ENCODE measurements at regions not wholly inside any gene's neighbourhood (a gene's known extent, or its start where the extent isn't known, plus 50 kb on each side); places are given as distances from the start of the nearest gene placed in this dataset.

DNA sequence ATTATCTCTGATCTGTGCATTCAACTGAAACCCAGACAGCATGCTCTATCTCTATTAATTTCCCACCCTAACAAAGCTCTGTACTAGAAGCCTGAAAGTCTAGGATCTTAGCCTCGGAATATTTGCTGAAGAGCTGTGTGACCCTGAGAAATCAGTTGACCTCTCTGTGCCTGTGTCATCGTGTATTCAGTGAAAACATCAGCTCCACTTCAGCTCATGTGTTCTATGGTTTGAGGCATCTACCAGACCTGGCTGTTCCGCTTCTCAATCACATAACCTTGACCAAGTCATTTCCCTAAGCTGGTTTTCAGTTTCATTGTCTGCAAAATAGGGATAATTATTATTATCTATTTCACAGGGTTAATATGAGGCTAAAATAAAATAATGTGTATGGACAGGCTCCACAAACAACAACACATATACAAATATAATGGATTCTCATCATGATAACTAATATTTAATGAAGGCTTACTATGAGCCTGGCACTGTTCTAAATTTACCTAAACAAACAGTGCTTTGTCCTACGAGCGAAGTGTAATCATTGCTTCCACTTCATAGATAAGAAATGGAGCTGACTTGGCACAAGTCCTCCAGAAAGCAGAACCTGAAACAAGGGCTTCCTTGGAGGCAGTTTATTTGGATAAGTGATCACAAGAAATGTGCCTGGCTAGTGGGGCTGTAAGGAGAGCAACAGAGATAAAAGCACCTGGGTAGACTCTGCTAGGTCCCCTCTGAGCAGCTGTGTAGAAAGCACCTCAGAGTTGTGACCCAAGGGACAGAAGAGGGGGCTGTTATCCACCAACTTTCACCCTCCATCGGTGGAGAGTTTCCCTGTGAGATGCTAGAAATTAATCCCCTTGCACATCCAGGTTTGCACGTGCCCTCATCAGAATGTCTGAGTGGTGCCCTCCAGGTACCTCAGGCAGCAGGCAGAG is 356.9 kb downstream of the RAB28 start:
- DNase-seq, result no peak

- DNase-seq, result peak; percentile 51
Observed at GRCh38 chr4:13118633-13119032, 365.5 kb downstream of the RAB28 start.

DNA sequence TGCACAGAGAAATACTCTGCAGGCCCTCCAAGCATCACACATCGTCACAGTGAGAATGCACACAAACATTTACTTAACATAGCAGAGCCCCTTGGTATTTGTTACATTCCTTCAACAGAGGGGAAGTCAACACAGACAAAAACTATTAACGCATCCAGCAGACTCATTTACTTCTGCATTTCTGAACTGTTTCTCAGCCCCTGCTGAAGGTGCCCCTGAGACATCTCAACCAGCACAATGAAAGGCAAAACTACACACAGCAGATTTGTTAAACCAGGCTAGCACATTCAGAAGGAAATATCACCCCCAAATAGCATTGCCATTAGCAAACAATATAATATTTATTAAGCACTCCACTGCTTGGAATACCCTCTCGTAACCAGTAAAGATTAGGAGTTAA is 367.0 kb downstream of the RAB28 start:
- no peak for DNase-seq

GRCh38 chr4:13112030-13112429 is 372.1 kb downstream of the RAB28 start:
- DNase-seq, result no peak

DNA sequence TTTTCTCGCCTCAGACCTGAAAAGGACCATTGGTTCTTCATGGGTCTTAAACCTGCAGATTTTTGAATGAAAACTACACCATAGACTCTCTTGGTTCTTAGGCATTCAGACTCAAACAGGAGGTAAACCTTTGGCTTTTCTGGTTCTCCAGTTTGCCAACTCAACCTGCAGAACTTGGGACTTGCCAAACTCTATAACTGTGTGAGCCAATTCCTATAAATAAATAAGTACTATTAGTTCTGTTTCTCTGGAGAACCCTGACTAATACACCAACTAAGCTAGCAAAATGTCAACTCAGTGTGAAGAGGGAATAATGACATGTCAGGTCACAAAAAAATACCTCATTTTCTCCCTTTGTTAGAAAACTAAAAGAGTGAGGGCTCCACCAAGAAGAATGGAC is 374.6 kb downstream of the RAB28 start:
- no peak for DNase-seq

DNA sequence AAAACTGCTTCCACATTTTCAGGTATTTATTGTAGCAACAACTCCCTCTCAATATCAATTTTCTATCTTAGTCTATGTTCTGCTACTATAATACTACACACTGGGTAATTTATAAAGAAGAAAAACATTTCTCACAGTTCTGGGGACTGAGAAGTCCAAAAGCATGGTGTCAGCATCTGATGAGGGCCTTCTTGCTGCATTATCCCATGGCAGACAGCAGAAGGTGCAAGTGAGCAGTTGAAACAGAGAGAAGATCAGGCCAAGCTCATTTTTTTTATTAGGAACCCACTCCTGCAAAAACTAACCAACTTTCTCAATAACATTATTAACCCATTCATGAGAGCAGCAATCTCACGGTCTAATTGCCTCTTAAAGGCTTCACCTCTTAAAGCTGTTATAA is 376.0 kb downstream of the RAB28 start:
- no peak for DNase-seq

- no peak for DNase-seq
Observed at GRCh38 chr4:13103382-13104015, 380.6 kb downstream of the RAB28 start.

DNA sequence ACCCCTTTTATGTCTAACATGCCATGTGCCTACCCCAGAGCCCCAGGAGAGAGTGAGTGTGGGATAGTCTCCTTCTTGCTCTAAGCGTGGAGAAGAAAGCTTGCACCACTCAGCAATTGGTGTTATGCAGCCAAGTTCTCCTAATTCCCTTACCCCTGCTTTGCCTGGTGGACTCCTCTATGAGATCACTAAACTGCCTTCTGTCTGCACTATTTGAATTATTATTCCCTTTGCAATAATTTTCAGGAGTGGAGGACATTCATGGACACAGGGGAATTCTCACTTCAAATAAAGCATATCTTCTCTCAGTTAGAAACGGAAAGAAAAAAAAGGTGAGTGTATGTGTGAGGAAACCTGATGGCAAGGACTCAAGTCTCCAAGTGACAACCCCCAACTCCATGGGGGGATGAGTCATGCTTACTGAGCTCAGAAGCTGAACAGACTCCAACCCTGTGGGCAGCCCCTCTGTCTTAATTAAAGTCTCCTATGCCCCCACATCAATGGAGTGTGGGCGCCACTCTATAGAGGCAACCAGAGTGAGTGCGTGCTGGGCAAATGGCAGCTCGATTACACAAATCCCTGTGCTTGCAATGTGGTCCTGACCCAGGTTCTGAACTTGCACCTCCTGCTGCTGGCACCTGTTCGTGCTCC is 381.9 kb downstream of the RAB28 start:
- DNase-seq, result no peak

DNA sequence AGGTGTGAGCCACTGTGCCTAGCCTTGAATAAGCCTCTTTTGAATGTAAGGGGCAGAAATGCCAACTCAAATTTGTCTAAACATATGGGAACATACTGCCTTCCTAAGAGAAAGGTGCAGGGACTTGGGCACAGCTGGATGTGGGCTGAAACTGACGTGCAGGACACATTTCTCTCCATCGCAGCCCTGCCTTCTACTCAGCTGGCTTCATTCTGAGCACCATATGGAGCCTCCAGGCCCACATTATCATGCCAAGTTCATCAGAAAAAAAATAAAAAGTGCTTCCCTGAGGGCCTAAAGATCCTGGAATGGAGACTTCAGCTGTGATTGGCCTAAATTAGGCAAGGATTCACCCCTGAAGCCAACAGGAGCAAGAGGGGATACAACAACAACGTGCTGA is 386.2 kb downstream of the RAB28 start:
- no peak for DNase-seq

- DNase-seq, result no peak
Observed at GRCh38 chr4:13095722-13096121, 388.4 kb downstream of the RAB28 start.

- DNase-seq, result no peak
Observed at GRCh38 chr4:13093170-13093569, 391.0 kb downstream of the RAB28 start.

- DNase-seq, result no peak
Observed at GRCh38 chr4:13092702-13093101, 391.4 kb downstream of the RAB28 start.

- no peak for DNase-seq
Observed at GRCh38 chr4:13089659-13089998, 394.5 kb downstream of the RAB28 start.

DNA sequence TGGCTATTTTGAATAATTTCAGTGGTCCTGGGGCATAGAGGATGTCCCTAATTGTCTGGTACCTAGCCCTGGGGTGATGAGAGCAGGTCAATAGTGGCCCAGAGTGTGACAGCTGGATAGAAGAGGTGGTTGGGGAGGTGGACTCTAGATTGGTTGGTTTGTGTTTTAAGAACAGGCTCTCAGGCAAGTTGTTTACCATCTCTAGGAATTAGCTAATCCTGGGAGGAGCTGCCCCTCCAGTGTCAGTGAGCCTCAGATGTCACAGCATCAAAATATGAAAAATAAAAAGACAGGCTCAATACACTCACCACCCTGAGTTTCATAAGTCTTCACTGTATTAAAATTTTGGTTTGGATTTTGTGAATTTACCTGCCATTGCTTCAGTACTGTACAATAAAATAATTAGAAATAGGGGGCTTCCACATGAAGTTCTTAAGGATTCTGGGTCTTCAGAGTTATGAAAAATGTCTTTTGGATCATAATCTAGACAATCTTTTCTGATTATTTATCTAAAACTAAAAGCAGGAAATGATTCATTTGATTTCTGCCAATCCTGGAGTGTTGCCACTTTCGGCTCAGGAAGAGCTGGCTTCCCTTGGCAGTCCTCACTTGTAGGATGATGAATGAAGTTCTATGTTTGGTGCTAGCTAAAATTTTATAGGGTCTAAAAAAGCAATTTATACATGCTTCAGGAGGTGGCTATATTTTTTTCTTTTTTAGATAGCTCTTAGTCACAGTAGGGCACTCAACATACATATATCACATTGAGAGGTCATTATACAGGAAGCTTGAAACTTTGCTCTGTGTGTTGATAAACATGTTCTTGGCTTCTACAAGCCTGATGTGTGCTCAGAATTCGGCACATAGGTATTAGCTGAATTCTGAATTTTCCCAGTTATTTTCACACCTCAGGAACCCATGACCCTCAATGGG is 395.1 kb downstream of the RAB28 start:
- no peak for DNase-seq

- DNase-seq, result no peak
Observed at GRCh38 chr4:13087041-13087440, 397.1 kb downstream of the RAB28 start.

DNA sequence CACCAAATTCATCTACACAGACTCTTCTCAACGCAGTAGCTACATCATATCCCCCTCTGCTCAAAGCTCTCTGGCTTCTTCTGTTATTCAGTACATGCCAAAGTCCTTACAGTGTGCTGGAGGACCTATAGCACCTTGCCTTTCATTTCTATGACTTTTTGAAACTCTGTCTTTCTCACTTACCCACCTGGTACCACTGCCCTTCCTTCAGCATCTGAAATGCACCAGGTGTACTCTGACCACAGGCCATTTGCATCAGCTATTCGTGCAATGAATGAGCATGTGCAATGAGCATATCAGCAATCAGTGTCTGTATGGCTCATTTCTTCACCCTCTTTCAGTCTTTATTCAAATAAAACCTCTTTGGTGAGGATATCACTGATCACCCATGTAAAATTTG is 399.9 kb downstream of the RAB28 start:
- no peak for DNase-seq

DNA sequence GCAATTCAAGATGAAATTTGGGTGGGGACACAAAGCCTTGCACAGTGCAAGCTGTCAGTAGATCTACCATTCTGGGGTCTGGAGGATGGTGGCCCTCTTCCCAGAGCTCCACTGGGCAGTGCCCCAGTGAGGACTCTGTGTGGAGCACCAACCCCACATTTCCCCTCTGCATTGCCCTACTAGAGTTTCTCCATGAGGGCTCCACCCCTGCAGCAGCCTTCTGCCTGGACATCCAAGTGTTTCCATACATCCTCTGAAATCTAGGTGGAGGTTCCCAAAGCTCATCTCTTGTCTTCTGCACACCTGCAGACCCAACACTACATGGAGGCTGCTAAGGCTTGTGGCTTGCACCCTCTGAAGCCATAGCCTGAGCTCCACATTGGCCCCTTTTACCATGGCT is 402.3 kb downstream of the RAB28 start:
- DNase-seq, result no peak

DNA sequence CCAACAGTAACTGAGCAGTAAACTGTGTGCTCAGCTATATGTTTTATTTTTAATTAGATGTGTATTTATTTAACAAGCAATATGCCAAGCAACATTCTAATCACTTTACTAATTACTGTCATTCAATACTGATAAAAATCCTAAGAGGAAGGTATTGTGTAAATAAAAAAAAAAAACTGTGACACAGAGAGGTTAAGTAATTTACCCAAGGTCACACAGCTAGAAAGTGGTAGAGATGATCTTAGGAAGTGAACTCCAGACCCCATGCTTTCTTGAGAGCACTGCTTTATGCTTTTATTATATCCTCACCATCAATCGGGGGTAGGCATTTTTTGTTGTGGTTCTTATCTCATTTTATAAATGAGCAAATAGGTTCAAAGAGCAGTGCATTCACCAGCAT is 417.1 kb downstream of the RAB28 start:
- no peak for DNase-seq

DNA sequence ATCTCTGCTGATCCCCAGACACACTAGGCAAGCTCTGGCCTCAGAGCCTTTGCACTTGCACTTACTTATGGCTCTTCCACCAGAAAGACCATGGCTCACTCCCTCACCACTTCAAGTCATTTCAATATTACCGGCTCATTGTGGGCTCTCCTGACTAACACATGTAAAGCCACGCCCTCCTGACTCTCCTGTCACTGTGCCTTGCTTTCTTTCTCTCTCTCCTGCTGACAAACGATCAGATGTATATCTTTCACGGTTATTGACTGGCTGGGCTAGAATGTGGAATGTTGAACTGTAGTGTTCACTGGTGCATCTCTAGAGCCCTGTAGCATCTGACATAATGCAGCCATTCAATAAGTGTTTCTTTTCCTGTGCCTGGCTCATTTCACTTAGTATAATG is 425.1 kb downstream of the RAB28 start:
- DNase-seq, result peak; percentile 17

DNA sequence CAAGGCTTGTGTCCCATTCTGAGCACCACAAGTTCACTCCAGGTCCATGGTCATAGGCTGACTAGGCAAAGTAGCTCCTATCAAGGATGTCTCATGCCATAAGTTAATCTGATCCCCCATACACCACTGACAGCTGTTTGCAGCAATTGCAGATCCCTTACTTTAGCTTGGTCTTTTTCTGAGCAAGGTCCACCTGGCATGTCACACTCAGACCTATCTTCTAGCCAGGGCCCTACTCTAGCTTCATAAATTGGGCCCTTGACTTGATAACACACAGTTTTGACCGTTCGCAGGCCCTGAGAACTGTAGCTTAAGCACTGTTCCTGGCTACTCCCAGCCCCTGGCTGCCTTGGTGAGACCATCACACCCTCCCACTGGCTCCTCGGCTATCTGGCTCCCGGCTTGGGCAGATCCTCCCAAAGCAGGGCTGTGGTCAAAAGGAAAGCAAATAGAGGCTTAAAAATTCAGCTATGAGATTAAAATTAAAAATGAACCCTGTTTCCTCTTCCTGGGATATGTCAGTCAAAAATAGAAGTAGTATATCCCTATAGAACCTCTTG is 427.4 kb downstream of the RAB28 start:
- DNase-seq, result no peak

DNA sequence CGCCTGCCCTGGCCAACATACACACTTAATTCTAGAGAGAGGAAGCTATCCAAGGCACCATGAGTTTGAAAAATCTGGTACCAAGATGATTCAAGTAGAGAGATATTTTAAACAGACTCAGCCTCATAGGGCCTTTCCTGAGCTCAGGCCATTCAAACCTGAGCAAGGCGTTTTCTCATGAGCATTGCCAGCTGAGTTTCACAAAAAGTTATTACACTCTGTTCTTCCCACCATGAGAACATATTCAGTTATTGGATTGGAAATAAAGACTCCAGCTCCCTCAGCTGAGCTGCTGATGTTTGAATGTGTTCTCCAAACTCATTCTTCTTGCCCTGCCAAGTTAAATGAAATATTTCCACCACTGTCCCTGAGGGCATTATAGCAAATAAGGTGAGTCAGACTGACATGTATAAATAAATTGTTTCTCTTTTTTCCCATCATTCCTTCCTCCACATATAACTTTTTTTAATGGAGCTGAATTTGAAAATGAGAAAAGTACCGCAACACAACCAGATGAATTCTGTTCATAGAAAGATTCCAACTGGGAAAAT is 429.6 kb downstream of the RAB28 start:
- DNase-seq, result no peak

- DNase-seq, result no peak
Observed at GRCh38 chr4:13047591-13047990, 436.5 kb downstream of the RAB28 start.

Data from eye (tissue), 1 donor.